HG02981 (cell line): ENCODE measurements at regions not wholly inside any gene's neighbourhood (a gene's known extent, or its start where the extent isn't known, plus 50 kb on each side); places are given as distances from the start of the nearest gene placed in this dataset.

Experiments
- ATAC-seq: cut with Tn5 transposase; IDR thresholded peaks from one replicate; pipeline ENCODE4 v1.9.1; 2021; ENCODE audit warnings: mild to moderate bottlenecking, moderate library complexity; ENCODE audit not compliant: unreplicated experiment

- ATAC-seq, result no peak
These were observed 63.8 kb upstream of the IL1R1 start for GRCh38 chr2:102078773-102079172.

GRCh38 chr2:102080451-102081242, 61.9 kb upstream of the IL1R1 start:
- no peak for ATAC-seq

GRCh38 chr2:102081243-102081522, 61.4 kb upstream of the IL1R1 start:
- no peak for ATAC-seq

- no peak for ATAC-seq
These were observed 60.9 kb upstream of the IL1R1 start for GRCh38 chr2:102081606-102082005.

- peak; percentile 78 for ATAC-seq
These were observed 59.8 kb upstream of the IL1R1 start for GRCh38 chr2:102082571-102083392.

- no peak for ATAC-seq
These were observed 59.2 kb upstream of the IL1R1 start for GRCh38 chr2:102083393-102083703.

GRCh38 chr2:102084651-102085050, 57.9 kb upstream of the IL1R1 start:
- ATAC-seq, result no peak

- ATAC-seq, result no peak
These were observed 57.3 kb upstream of the IL1R1 start for GRCh38 chr2:102085238-102085637.

- no peak for ATAC-seq
These were observed 56.2 kb upstream of the IL1R1 start for GRCh38 chr2:102086150-102086872.

GRCh38 chr2:102091121-102091520, 51.4 kb upstream of the IL1R1 start:
- no peak for ATAC-seq

GRCh38 chr2:102091908-102092307, 50.6 kb upstream of the IL1R1 start:
- no peak for ATAC-seq

GRCh38 chr2:102092535-102092934, 50.0 kb upstream of the IL1R1 start:
- no peak for ATAC-seq
